ENCODE measurements at regions not wholly inside any gene's neighbourhood (a gene's known extent, or its start where the extent isn't known, plus 50 kb on each side); places are given as distances from the start of the nearest gene placed in this dataset.

DNA sequence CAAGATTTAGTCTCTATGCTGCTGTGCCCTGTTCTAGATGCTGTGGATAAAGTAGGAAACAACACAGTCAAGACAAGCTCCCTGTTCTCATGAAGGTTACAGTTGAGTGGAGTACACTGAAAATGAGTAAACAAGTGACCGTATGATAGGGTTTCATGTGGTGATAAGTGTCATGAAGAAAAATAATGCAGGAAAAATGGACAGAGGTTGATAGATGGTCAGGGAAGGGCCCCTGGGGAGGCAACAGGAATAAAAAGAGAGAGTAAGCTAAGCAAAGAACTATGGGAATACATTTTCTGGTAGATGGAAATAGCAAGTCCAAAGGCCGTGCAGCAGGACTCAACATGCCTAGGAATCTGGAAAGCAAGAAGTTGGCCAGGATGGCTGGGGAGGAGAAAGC, 394.0 kb downstream of the DTHD1 start:
- ATAC-seq (no peak), FAIRE-seq (no peak), DNase-seq (no peak)
- Histone ChIP-seq H3K27ac (no peak overlapping the region), H3K4me1 (no peaks in the 10 kb centered on the region), H3K36me3 (no peaks in the 10 kb centered on the region), H3K27me3 (no peaks in the 10 kb centered on the region), H3K4me3 (no peak overlapping the region), H3K9me3 (no peaks in the 10 kb centered on the region)
- intact Hi-C loops (cut with DNase I): no loop called here
- no peak for TF ChIP-seq CTCF (IDR thresholded peaks at IDR 0.05)
- 54 to 60% methylated on average over 2 of the region's 2 CpGs for WGBS, 2 donors

- no peak for DNase-seq
- Histone ChIP-seq H3K4me1 (no peaks in the 10 kb centered on the region), H3K4me3 (no peak overlapping the region), H3K27me3 (no peaks in the 10 kb centered on the region), H3K9me3 (no peaks in the 10 kb centered on the region), H3K36me3 (no peaks in the 10 kb centered on the region), H3K27ac (no peak overlapping the region)
- no peak for TF ChIP-seq CTCF (IDR thresholded peaks at IDR 0.05)
- 39 to 43% methylated on average over 5 of the region's 5 CpGs for WGBS, 2 donors
- intact Hi-C loops (cut with DNase I): no loop called here
- ATAC-seq: no peak
- no peak for FAIRE-seq
Measured at GRCh38 chr4:36676139-36677050, 395.0 kb downstream of the DTHD1 start.

DNA sequence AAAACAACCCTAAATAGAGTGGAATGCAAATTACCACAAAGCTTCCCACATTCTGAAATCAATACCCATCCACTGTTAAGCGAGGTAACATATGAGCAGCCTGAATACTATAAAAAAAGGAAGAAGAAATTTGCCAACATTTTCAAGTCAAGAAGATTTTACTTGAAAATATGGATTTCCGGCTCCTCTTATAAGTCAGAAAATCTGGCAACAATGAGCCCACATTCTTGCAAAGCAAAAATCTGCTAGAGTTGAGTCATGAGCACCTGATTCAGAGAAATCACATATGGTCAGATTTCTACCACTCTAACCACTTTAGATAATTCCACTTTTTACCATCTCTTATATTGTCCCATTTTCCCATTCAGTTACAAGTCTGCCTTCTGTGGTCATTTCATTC, 395.7 kb downstream of the DTHD1 start:
- H3K4me1 ChIP-seq: no peaks in the 10 kb centered on the region
- TF ChIP-seq CTCF (IDR thresholded peaks at IDR 0.05): no peak
- WGBS, 2 donors: 62 to 64% methylated on average over 2 of the region's 2 CpGs
- H3K9me3 ChIP-seq: no peaks in the 10 kb centered on the region
- intact Hi-C loops (cut with DNase I): no loop called here
- DNase-seq (no peak), ATAC-seq (no peak), FAIRE-seq (no peak)
- no peak overlapping the region for H3K4me3 ChIP-seq
- no peak overlapping the region for H3K27ac ChIP-seq
- H3K36me3 ChIP-seq: no peaks in the 10 kb centered on the region
- H3K27me3 ChIP-seq: no peaks in the 10 kb centered on the region

DNA sequence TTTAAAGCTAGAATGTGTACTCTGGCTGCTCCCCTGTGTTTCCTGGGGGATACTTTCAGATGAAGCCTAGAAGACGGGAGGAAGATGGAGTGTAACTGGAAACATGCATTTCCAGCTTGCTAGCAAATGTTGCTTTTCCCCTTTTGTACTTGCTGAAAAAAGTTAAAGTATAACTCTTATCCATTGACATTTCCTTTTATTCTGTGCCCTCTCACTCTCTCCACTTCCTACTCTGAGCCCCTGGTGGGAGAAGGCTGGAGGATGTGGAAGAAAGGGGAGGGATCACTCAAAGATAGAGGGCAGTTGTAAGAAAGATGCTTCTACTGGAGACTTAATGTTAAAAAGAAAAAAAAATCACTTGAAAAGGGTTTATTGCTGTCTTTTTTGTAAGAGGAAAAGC, 396.5 kb downstream of the DTHD1 start:
- FAIRE-seq (no peak), DNase-seq (no peak), ATAC-seq (no peak)
- Histone ChIP-seq H3K27ac (no peak overlapping the region), H3K36me3 (no peaks in the 10 kb centered on the region), H3K4me3 (no peak overlapping the region), H3K4me1 (no peaks in the 10 kb centered on the region), H3K9me3 (no peaks in the 10 kb centered on the region), H3K27me3 (no peaks in the 10 kb centered on the region)
- intact Hi-C loops (cut with DNase I): no loop called here
- 13 to 21% methylated on average over 1 of the region's 1 CpG for WGBS, 2 donors
- TF ChIP-seq CTCF (IDR thresholded peaks at IDR 0.05): no peak

DNA sequence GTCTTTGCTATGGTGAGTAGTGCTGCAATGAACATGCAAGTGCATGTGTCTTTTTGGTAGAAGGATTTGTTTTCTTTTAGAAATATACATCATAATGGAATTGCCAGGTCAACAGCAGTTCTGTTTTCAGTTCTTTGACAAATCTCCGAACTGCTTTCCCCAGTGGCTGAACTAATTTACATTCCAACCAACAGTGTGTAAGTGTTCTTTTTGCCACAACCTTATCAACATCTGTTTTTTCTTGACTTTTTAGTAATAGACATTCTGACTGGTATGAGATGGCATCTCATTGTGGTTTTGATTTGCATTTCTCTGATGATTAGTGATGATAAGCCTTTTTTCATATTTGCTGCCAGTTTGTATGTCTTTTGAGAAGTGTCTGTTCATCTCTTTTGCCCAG, 406.3 kb downstream of the DTHD1 start:
- no peaks in the 10 kb centered on the region for H3K4me1 ChIP-seq
- no peak for DNase-seq
- no peak for FAIRE-seq
- H3K9me3 ChIP-seq: no peaks in the 10 kb centered on the region
- intact Hi-C loops (cut with DNase I): no loop called here
- H3K27ac ChIP-seq: no peak overlapping the region
- no peak for ATAC-seq
- TF ChIP-seq CTCF (IDR thresholded peaks at IDR 0.05): no peak
- H3K36me3 ChIP-seq: no peaks in the 10 kb centered on the region
- no peaks in the 10 kb centered on the region for H3K27me3 ChIP-seq
- no peak overlapping the region for H3K4me3 ChIP-seq
- WGBS, 2 donors: 52 to 72% methylated on average over 1 of the region's 1 CpG
